MV-4-11 (cell line): ENCODE measurements at regions not wholly inside any gene's neighbourhood (a gene's known extent, or its start where the extent isn't known, plus 50 kb on each side); places are given as distances from the start of the nearest gene placed in this dataset.

Experiments
- DNase-seq: peaks from one replicate; lab custom pipeline; 2025; lab: John Stamatoyannopoulos, UW

GRCh38 chr4:14176613-14177012 lies 549.1 kb upstream of the BOD1L1 start:
- DNase-seq, result no peak

GRCh38 chr4:14177987-14178386 lies 550.5 kb upstream of the BOD1L1 start:
- no peak for DNase-seq

- peak; percentile 59 for DNase-seq
Observed at GRCh38 chr4:14178421-14178820, 550.9 kb upstream of the BOD1L1 start.

- no peak for DNase-seq
Observed at GRCh38 chr4:14180166-14180565, 552.6 kb upstream of the BOD1L1 start.

- no peak for DNase-seq
Observed at GRCh38 chr4:14180983-14181601, 553.6 kb upstream of the BOD1L1 start.

GRCh38 chr4:14182148-14182547 lies 554.6 kb upstream of the BOD1L1 start:
- DNase-seq, result no peak

GRCh38 chr4:14184265-14184664 lies 556.7 kb upstream of the BOD1L1 start:
- DNase-seq, result no peak

- DNase-seq, result no peak
Observed at GRCh38 chr4:14184767-14185166, 557.2 kb upstream of the BOD1L1 start.

- no peak for DNase-seq
Observed at GRCh38 chr4:14188214-14188613, 560.7 kb upstream of the BOD1L1 start.

GRCh38 chr4:14193601-14194000 lies 566.1 kb upstream of the BOD1L1 start:
- DNase-seq, result no peak

- DNase-seq, result peak; percentile 42
Observed at GRCh38 chr4:14196131-14196530, 568.6 kb upstream of the BOD1L1 start.

GRCh38 chr4:14215116-14215770 lies 587.7 kb upstream of the BOD1L1 start:
- DNase-seq, result no peak

- no peak for DNase-seq
Observed at GRCh38 chr4:14217401-14217800, 589.9 kb upstream of the BOD1L1 start.

GRCh38 chr4:14218641-14219040 lies 591.1 kb upstream of the BOD1L1 start:
- DNase-seq, result no peak

- DNase-seq, result no peak
Observed at GRCh38 chr4:14221176-14221575, 593.7 kb upstream of the BOD1L1 start.

- DNase-seq, result no peak
Observed at GRCh38 chr4:14222377-14223029, 595.0 kb upstream of the BOD1L1 start.

GRCh38 chr4:14223461-14223860 lies 595.9 kb upstream of the BOD1L1 start:
- no peak for DNase-seq

GRCh38 chr4:14225688-14226207 lies 598.2 kb upstream of the BOD1L1 start:
- no peak for DNase-seq

- no peak for DNase-seq
Observed at GRCh38 chr4:14233126-14233525, 605.6 kb upstream of the BOD1L1 start.

GRCh38 chr4:14234307-14234706 lies 606.8 kb upstream of the BOD1L1 start:
- DNase-seq, result no peak

- no peak for DNase-seq
Observed at GRCh38 chr4:14236359-14236758, 608.8 kb upstream of the BOD1L1 start.

GRCh38 chr4:14237911-14238310 lies 610.4 kb upstream of the BOD1L1 start:
- no peak for DNase-seq

- DNase-seq, result no peak
Observed at GRCh38 chr4:14241574-14241973, 614.0 kb upstream of the BOD1L1 start.
